NCI-H82 treated with DMSO at 0.1 percent for 48 hours (cell line): ENCODE measurements at regions not wholly inside any gene's neighbourhood (a gene's known extent, or its start where the extent isn't known, plus 50 kb on each side); places are given as distances from the start of the nearest gene placed in this dataset.
"Not testable (repeated sequence)": the region's sequence is repeated elsewhere in the genome, so short reads cannot be mapped to it uniquely, and the experiment has no call there.

ENCODE experiments used
- DNase-seq: peaks from one replicate; lab custom pipeline; 2025; ENCODE audit not compliant: unreplicated experiment; lab: John Stamatoyannopoulos, UW

DNA sequence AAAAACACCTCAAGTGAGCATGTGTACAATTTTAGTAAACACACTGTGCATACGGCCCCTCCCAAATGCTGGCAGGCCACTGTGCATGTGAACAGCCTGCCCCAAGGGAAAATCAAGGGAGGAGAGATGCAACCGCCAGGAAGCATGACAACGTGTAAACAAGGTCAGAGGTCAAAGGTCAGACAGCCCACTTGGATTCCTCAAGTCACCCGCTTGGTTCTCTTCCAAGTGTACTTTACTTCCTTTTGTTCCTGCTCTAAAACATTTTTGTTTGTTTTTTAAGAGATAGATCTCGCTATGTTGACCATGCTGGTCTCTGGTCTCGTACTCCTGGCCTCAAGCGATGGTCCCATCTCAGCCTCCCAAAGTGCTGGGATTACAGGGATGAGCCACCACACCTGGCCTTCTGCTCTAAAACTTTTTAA lies 126.7 kb upstream of the SHB start:
- DNase-seq: no peak

DNA sequence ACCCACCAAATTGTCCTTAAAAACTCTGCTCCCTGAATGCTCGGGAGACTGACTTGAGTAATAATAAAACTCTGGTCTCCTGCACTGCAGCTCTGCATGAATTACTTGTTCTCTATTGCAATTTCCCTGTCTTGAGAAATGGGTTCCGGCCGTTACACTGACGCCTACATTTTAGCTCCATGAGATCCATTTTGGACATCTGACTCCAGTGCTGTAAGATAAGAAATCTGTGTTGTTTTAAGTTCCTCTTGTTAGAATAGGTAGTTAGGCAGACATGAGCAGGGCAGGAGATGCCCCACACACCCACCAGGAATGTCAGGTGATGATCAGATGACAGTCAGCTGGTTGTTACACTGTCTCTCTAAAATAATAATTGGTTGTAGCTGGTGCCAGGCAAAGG lies 125.8 kb upstream of the SHB start:
- no peak for DNase-seq

DNA sequence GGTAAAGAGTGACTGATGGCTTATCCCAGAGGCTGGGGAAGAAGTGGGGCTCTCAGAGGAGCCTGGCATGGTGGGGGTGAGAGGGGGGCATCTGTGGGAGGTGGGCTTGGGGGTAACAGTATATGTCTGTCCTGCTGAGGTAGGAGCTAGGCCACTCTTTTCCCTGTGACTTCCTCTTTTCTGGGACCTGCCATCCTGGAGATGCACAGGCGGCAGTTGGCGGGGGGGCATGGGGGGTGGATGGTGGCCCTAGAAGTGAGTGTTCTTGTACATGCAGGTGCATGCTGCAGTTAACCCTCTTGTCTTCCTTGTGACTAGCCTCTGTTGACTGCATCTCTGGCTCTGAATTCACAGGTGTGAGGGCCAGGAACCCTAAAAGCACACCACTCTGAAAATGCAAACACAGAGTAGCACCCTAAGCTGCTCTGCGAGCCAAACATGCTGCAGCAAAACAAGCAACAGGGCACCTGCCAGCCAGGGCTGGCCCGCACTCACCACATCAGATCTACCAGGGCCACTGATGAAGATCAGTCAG lies 123.8 kb upstream of the SHB start:
- no peak for DNase-seq

DNA sequence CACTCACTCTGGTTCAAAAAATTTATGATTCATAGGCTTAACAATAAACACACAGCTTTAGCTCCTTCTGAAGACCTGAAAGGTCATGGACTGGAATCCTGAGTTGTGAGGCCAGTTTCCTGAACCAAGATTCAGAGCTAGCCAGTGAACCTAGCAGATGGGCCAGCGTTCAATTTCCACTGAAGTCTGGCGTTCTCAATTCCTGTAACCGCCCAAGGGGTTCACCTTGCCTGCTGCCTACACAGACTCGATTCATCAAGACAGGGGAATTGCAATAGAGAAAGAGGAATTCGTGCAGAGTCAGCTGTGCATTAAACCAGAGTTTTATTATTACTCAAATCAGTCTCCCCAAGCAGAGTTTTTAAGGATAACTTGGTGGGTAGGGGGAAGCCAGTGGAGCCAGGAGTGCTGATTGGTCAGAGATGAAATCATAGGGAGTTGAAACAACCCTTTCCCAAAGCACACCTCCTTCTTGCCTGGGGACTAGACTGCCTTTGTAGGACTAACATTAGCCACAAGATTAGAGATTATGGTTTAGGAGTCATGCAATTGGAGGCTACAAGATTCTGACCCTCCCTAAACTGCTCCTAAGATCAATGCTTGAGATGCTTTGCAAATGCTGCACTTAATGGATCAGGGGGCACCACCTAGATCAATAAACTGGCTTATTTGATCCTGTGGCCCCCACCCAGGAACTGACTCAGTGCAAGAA lies 117.5 kb upstream of the SHB start:
- DNase-seq: no peak

DNA sequence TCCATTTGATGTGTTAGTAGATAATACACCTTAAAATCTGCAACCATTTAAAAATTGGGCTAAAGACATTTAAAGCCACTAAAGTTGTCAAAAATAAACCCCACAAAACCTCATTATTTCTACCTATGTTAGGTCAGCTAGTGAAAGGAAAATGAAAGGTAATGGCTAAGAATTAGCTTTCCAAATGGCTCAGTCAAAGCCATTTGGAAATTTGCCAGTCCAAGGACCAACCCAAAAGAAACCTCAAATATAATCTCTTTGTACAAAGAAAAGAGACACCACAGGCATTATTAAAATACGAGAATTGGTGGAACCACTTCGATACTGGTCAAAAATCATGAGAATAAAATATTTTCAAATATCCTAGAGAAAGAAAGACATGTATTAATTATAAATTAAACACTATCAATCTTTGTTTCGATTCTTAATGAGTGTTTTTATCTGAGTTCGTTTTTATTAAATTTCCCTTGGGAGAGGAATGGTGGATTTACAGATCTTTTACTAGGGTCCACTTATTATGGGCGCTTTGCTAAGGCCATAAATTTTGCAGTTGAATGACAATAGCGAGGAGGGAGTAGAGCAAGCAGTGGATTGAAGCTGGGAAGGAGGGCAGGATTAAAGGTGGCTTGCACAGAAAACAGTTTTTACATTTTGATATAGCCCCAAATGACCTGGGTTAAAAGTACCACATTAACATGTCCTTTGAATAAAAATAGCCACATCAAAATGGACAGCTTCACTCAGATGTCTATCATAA lies 116.8 kb upstream of the SHB start:
- no peak for DNase-seq

DNA sequence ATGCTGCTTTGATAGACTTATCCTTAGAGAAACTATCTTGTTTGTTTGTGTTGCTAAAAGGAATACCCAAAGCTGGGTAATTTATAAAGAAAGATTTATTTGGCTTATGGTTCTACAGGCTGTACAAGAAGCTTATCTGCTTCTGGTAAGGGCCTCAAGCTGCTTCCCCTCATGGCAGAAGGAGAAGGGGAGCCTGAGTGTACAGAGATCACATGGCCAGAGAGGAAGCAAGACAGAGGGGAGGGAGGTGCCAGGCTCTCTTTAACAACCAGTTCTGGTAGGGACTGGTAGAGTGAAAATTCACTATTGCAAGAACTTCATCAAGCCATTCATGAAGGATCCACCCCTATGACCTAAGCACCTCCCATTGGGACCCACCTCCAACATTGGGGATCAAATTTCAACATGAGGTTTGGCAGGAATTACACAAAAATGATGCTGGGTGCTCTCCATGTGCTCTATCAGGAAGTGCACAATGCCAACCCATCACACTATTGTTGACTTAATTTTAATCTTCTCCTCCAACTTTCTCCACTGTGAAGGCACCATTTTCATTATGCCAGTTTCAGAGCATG lies 115.1 kb upstream of the SHB start:
- DNase-seq: no peak

DNA sequence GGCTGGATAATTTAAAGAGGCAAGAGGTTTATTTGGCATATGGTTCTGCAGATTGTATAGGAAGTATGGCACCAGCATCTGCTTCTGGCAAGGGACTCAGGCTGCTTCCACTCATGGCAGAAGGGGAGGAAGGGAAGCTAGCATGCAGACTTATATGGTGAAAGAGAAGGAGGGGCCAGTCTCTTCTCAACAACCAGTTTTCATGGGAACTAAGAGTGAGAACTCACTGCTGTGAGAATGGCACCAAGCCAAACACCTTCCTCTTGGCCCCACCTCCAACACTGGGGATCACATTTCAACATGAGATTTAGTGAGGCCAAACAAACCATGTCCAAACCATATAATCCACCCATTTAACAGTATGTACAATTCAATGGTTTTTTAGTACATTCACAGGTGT lies 113.3 kb upstream of the SHB start:
- DNase-seq: no peak

DNA sequence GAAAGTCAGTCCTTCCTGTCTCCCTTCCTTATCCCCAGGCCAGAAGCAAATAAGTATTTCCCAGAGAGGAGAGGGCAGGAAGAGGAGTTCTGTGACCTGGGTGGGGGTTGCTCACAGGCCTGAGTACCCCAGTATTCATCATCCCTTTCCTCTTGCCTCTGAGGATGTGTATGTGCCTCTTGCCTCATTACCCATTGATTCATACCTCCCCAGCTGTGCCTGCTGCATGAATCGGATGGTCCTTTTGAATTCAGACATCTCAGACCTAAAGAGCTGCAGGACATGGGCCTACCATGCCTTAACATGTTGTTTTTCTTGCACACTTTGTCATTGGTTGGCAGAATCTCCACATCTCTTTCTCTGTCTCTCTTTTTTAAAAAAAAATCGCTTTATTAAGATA lies 112.8 kb upstream of the SHB start:
- DNase-seq: no peak

DNA sequence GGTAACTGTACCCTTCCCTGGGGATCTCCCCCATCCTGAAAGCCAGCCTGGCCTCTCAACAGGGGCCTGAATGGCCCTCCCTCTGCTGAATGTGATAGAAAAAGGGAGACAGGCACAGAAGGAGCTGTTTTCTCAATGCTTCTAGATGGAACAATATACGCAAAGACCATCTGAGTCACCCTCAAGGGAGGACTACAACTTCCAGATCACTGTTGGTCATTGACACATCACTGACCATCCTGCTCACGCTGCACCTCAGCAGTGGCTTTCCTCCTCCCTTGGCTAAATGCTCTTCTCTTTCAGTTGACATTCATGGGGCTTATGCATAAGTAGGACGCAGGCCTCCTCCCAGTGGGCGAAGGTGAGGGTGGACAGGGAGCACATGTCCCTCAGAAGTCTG lies 112.2 kb upstream of the SHB start:
- DNase-seq: no peak

DNA sequence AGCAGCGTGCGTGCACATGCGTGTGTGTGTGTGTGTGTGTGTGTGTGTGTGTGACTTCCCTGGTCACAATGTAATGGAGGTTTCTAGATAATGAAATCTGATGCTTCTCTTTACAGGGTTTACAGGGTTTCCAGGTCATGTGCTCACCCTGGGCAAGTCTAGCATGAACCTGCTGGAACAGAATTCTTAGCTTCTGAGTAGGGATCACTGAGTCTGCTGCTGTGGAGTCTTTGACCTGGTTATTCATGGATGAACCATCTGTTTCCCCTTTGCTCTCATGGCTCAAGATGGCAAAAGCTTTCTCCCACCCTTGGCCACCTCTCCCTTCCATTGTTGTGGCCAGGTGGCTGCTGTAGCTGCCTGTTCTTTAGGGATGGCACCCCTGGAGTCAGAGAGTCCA lies 111.6 kb upstream of the SHB start:
- DNase-seq: no peak

DNA sequence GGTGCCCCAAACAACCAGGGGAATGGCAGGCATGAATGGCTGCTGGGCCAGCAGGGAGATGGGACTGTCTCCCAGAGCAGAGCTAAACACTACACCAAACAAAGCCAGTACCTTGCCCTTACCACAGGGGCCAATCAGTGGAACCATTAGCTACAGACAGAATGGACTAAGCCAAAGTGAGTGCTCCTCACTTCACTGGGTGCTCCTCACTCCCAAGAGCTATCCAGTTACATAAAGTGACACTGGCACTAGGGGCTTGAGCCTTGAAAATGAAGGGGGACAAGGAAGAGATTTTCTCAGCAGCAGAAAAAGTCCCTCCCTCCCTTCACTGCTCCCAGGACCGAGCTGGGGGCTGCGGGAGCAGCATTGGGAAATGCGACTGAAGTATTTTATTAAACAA lies 110.9 kb upstream of the SHB start:
- DNase-seq: no peak

DNA sequence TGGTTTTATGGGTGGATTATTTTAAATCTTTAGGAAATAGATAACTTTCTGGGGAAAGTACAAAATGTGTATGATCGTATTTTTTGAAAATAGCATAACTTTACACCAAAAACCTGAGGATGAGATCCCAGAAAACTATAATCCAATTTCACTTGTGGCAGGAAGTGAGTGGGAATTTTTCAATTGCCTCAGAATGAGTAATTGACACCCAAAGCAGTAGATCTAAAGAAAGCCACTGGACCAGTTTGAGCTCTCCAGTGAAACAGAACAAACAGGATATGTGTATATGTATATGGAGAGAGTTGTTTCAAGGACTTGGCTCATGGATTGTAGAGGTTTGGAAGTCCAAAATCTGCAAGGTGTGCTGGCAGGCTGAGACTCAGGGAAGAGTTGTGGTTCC lies 109.2 kb upstream of the SHB start:
- no peak for DNase-seq

DNA sequence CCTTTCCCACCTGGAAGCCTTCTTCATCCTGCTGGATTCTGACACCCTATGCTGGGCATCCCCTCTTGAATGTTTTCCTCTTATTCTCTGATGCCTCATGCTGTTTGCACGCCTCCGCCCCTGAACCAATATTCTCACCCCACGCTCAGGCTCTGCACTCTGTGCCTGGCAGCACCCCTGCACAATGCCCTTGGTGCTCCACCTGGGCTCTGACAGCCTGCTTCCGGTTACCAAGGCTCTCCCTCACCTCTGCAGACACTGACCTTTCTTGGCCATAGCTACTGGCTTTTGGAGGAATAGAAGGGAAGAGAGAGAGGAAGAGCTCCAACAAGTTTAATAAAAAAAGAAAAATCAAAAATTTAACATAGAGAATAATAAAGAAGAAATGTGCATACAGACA lies 108.7 kb upstream of the SHB start:
- no peak for DNase-seq

DNA sequence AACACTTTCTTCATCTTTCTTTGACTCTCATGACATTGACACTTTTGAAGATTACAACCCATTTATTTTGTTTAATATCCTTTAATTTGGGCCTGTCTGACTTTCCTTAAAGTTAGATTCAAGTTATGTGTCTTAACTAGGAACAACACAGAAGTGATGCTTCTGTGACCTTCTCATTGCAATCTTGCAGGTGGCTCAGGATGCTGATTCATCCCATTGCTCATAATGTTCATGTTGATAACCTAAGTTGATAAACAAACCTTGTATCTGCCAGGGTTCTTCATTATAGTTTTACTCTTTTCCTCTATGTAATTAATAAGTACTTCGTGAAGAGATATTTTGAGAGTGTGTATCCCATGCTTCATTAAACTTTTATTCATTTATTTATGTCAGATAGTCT lies 107.2 kb upstream of the SHB start:
- DNase-seq: no peak

DNA sequence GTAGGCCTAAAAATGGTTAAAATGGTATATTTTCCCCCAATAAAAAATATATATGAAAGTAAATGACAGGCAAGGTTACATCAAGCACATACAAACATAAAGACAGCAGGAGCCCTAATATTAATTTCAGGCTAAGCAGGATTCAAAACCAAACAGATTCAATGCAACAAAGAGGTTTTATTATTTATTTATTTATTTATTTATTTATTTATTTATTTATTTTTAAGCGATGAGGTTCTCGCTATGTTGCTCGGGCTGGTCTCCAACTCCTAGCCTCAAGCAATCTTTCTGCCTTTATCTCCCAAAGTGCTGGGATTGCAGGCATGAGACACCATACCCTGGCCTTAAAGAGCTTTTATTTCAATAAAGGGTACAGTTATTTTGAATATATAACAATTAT lies 106.4 kb upstream of the SHB start:
- no peak for DNase-seq

DNA sequence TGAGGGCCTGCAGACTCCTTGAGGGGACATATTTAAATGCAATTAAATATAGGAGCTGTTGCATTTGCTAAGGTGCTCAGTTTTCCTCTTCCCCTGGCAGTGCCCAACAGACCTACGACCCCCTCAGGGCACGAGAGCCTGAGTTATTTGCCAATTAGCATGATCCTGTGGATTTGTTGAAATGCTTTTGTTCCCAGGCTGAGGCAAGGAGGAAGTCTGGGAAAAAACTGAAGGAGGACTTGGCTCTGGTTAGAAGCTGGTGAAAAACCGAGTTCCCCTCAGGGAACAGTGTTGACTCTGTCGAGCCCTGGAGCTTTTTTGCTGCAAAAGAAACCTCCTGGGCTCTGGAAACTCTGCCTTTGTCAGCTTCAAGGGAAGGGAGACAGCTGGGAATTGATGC lies 103.6 kb upstream of the SHB start:
- no peak for DNase-seq

DNA sequence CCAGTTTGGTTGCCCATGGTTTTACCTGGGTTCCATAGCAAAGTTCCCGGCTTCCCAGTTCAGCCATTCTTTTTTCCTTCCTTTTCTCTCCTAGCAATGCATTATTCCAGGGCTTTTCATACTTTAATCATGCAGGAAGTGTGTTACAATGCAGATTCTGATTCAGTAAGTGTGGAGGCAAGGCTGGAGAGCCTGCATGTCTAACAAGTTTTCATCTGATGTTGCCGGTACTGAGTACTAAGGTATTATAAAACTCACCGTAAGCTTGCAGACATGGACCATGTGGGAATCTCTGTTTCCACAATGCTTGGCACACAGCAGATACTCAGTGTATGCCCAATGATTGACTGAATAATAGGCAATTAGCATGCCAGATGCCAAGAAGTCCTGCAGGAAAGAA lies 102.9 kb upstream of the SHB start:
- no peak for DNase-seq

DNA sequence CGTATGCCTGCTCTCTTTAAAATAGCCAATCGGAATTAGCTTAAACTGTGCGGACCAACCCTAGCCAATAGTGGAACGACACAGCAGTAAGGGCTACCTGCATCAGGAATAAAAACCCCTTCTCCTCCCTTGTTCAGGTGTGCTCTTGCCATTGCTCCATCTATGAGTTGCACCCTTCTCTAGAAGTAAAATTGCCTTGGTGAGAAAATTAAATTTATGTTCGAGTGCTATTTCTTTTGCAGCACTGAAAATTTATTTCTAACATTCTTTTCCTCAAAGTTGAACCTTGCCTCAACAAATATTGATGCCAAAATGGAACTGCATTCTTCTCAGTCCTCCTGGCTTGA lies 102.5 kb upstream of the SHB start:
- DNase-seq: no peak

DNA sequence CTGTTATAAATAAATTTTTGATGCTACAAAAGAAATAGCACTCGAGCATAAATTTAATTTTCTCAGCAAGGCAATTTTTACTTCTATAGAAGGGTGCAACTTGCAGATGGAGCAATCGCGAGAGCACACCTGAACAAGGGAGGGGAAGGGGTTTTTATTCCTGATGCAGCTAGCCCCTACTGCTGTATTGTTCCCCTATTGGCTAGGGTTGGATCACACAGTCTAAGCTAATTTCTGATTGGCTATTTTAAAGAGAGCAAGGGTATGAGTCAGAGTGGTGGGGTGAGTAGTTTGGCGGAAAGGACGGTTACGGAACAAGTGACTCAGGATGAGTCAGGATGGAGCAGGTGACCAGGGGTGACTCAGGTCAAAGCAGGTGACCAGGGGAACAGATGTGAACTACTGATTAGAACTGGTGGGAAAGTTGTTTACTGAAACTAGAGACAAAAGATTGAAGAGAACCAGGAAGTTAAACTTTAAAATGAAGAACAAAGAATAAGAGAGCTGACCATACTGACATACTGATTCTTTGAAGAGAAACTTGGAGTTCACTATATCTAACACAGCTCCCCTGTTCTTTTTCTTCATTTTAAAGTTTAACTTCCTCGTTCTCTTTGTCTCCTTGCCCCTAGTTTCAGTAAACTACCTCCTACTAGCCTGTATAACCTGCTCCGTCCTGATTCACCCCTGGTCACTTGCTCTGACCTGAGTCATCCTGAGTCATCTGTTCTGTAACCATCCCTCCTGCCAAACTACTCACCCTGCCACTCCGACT lies 101.9 kb upstream of the SHB start:
- DNase-seq: not testable (repeated sequence)

DNA sequence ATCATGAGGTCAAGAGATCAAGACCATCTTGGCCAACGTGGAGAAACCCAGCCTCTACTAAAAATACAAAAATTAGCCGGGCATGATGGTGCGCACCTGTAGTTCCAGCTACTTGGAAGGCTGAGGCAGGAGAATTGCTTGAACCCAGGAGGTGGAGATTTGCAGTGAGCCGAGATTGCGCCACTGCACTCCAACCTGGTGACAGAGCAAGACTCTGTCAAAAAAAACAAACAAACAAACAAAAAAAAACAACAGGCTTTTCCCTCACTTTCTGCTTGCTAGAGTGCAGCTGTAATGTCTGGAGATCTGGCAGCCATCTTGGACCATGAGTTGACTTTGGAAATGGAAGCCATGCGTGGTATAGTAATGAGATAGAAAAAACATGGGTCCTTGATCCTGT lies 101.1 kb upstream of the SHB start:
- not testable (repeated sequence) for DNase-seq

DNA sequence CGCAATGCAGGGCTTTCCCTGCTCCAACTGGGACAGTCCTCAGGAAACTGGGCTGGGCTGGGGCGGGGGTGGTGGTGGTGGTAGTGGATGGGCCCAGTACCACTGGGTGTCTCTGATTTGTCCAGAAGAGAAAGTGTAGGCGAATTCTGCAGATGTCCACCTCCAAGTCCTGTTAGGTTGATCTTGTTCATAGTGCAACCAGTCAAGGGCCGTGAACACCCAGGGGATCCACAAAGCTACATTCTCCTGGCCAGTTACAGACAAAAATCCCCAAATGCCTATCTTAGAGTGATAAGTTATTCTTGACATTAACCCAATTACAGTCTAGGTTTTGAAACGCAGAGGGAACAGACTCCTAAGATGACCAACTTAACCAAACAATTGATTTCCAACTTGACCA lies 97.5 kb upstream of the SHB start:
- no peak for DNase-seq
